Spleen (tissue), 11 donors: ENCODE measurements at regions not wholly inside any gene's neighbourhood (a gene's known extent, or its start where the extent isn't known, plus 50 kb on each side); places are given as distances from the start of the nearest gene placed in this dataset.

Experiments used
- DNase-seq: peaks from one replicate; pipeline ENCODE4 v3.0.0-alpha.2; 2020
- H3K27ac ChIP-seq, 8 donors: fragments of 200-600 bp; sonication (generic) in 7 of 8; 1 replicate in 4 of 8; 2 replicates in 4 of 8; pipeline versions ENCODE4 v1.5.0 to v1.8.0; 2016 to 2021; ENCODE audit warnings: inconsistent platforms in 4 of 8, mild to moderate bottlenecking in 4 of 8, moderate library complexity in 1 of 8
- H3K27me3 ChIP-seq, 7 donors: fragments of 200-600 bp; sonication (generic) in 6 of 7; replicated peaks in 1 of 7; 1 replicate in 4 of 7; 2 replicates in 3 of 7; pipeline versions ENCODE4 v1.5.0 to v1.8.0; 2016 to 2021; ENCODE audit warnings: inconsistent platforms in 3 of 7, mild to moderate bottlenecking in 1 of 7
- H3K36me3 ChIP-seq, 6 donors: fragments of 200-600 bp; sonication (generic) in 5 of 6; 1 replicate in 4 of 6; 2 replicates in 2 of 6; pipeline versions ENCODE4 v1.5.0 to v1.8.0; 2016 to 2021; ENCODE audit warnings: inconsistent platforms in 2 of 6
- H3K4me1 ChIP-seq, 6 donors: fragments of 200-600 bp; sonication (generic) in 5 of 6; 1 replicate in 3 of 6; 2 replicates in 3 of 6; pipeline versions ENCODE4 v1.5.0 to v1.8.0; 2016 to 2021; ENCODE audit warnings: inconsistent platforms in 3 of 6
- H3K4me3 ChIP-seq, 8 donors: fragments of 200-600 bp; sonication (generic) in 7 of 8; 1 replicate in 4 of 8; 2 replicates in 4 of 8; pipeline versions ENCODE4 v1.5.0 to v1.8.0; 2016 to 2021; ENCODE audit warnings: inconsistent platforms in 4 of 8, mild to moderate bottlenecking in 4 of 8, moderate library complexity in 2 of 8
- H3K9me3 ChIP-seq, 8 donors: fragments of 200-600 bp; sonication (generic) in 7 of 8; 1 replicate in 4 of 8; 2 replicates in 4 of 8; pipeline versions ENCODE4 v1.5.0 to v1.8.0; 2016 to 2021; ENCODE audit warnings: inconsistent platforms in 4 of 8
- CTCF ChIP-seq, 11 experiments: fragments of 200-600 bp in 7 of 11; fragments of 450-650 bp in 4 of 11; sonication (generic) in 4 of 11; IDR thresholded peaks in 8 of 11; conservative IDR thresholded peaks in 3 of 11; 1 replicate in 7 of 11; 2 replicates in 4 of 11; pipeline versions ENCODE4 v1.4.0 to v1.8.0; 2016 to 2021; ENCODE audit warnings: antibody characterized with exemption in 11 of 11, inconsistent platforms in 4 of 11, mild to moderate bottlenecking in 1 of 11
- POLR2A ChIP-seq, 3 donors: fragments of 450-650 bp; IDR thresholded peaks; one replicate each; pipeline ENCODE4 v1.5.1; 2017; ENCODE audit warnings: antibody characterized with exemption in 3 of 3, mild to moderate bottlenecking in 1 of 3
- POLR2AphosphoS5 ChIP-seq, 3 donors: sonication (generic); formaldehyde crosslinking; IDR thresholded peaks; one replicate each; pipeline ENCODE4 v1.5.1; 2017; ENCODE audit warnings: antibody characterized with exemption in 3 of 3
- WGBS, 5 donors: extraction: QIAGEN DNeasy Blood & Tissue Kit in 3 of 5; methylation state at CpG; one replicate each; pipeline versions ENCODE4 v1.1.5 to v1.1.7; 2013 to 2018; 5-methylcytosine and 5-hydroxymethylcytosine counted together
- intact Hi-C: fragments of 100-400 bp; cut with DNase I; formaldehyde crosslinking; loops from one replicate; pipeline ENCODE4 v1.15.0; 2023; ENCODE audit warnings: low total_unique reads
- donor health status: healthy with polysubstance abuse.
- donor health status: DM: no; HTN: no; CAD: no; lungs with moderate emphysema.
- donor health status: DM: no; HTN: no; CAD: no.
- donor health status: Bipolar disorder and iron deficiency.
- donor health status: healthy.
- donor health status: DM: no; HTN: no; CAD: no.
- donor health status: DM: yes; HTN: yes; CAD: no.

- no peaks in the 10 kb centered on the region for H3K4me1 ChIP-seq
- intact Hi-C loops, result no loop called here
- 64 to 86% (median 70%) methylated on average over 2 of the region's 2 CpGs for whole genome bisulfite sequencing, 5 donors
Observed at GRCh38 chr7:69219381-69219780, 378.9 kb upstream of the AUTS2 start.

GRCh38 chr7:69225259-69225943 is 372.9 kb upstream of the AUTS2 start:
- Histone ChIP-seq H3K4me3 (no peak overlapping the region), H3K36me3 (no peaks in the 10 kb centered on the region), H3K27ac (no peak overlapping the region), H3K9me3 (peaks cover 0 to 12% (median 0%) of the 10 kb centered on the region in 8 donors), H3K4me1 (no peaks in the 10 kb centered on the region), H3K27me3 (no peaks in the 10 kb centered on the region)
- DNase-seq, result no peak
- intact Hi-C loops, result no loop called here
- TF ChIP-seq POLR2A (IDR thresholded peaks at IDR 0.05), result no peak
- TF ChIP-seq CTCF (IDR thresholded peaks at IDR 0.05 in 8 of 11, conservative IDR thresholded peaks at IDR 0.05 in 3 of 11), result no peak
- no peak for TF ChIP-seq POLR2AphosphoS5 (IDR thresholded peaks at IDR 0.05)
- WGBS, 5 donors, result 74 to 84% (median 79%) methylated on average over 6 of the region's 6 CpGs

More at GRCh38 chr7:69219381-69219780, 378.9 kb upstream of the AUTS2 start:
- no peaks in the 10 kb centered on the region for H3K9me3 ChIP-seq
- H3K4me3 ChIP-seq, result no peak overlapping the region
- H3K27ac ChIP-seq, result no peak overlapping the region
- DNase-seq, result no peak
- H3K36me3 ChIP-seq, result no peaks in the 10 kb centered on the region
- no peak for TF ChIP-seq POLR2AphosphoS5 (IDR thresholded peaks at IDR 0.05)
- no peak for TF ChIP-seq CTCF (IDR thresholded peaks at IDR 0.05 in 8 of 11, conservative IDR thresholded peaks at IDR 0.05 in 3 of 11)
- no peaks in the 10 kb centered on the region for H3K27me3 ChIP-seq

GRCh38 chr7:69228212-69228811 is 370.0 kb upstream of the AUTS2 start:
- Histone ChIP-seq H3K4me1 (no peaks in the 10 kb centered on the region), H3K27me3 (peaks cover 0 to 7% (median 0%) of the 10 kb centered on the region in 7 donors), H3K4me3 (no peak overlapping the region), H3K36me3 (no peaks in the 10 kb centered on the region), H3K27ac (no peak overlapping the region), H3K9me3 (peaks cover 0 to 12% (median 0%) of the 10 kb centered on the region in 8 donors)
- WGBS, 5 donors, result 91 to 97% (median 93%) methylated on average over 5 of the region's 5 CpGs
- TF ChIP-seq CTCF (IDR thresholded peaks at IDR 0.05 in 8 of 11, conservative IDR thresholded peaks at IDR 0.05 in 3 of 11) (no peak), POLR2AphosphoS5 (IDR thresholded peaks at IDR 0.05) (no peak), POLR2A (IDR thresholded peaks at IDR 0.05) (no peak)
- intact Hi-C loops, result no loop called here
- DNase-seq, result no peak
